ENCODE measurements at regions not wholly inside any gene's neighbourhood (a gene's known extent, or its start where the extent isn't known, plus 50 kb on each side); places are given as distances from the start of the nearest gene placed in this dataset.

DNA sequence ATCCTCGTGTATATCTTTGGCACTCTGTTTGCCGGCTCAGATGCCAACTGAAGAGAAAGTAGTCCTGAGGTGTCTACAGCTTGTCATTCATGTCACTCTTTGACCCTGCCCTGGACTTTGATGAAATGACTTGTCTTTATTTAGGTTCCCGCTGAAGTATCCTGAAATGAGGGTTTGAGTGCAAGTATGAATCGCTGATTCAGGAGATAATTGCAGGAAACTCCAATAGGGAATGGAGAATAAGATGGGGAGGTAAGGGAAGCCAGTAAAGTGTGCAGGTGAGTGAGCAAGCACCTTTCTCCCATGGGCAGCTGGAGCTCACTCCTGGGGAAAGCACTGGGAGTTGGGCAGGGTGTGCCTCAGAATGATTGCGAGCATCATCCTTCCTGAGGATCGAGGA is 50.3 kb upstream of the ZFR start:
- WGBS: 91% methylated on average over 6 of the region's 6 CpGs
- H3K27ac ChIP-seq (ENCODE audit: low read depth in 1 of 2, low read length in 1 of 2): no peak overlapping the region
- H3K4me3 ChIP-seq (ENCODE audit: low read length in 2 of 2): no peak overlapping the region
- H3K4me1 ChIP-seq (ENCODE audit: control insufficient read depth in 2 of 2, insufficient read depth in 2 of 2, low read length in 2 of 2): no peaks in the 10 kb centered on the region
- H3K36me3 ChIP-seq (ENCODE audit: control insufficient read depth in 2 of 2, insufficient read depth in 2 of 2, low read length in 1 of 2): no peaks in the 10 kb centered on the region
- no peaks in the 10 kb centered on the region for H3K9me3 ChIP-seq (ENCODE audit: control insufficient read depth in 2 of 2, insufficient read depth in 1 of 2, low read length in 1 of 2)
- no peaks in the 10 kb centered on the region for H3K27me3 ChIP-seq (ENCODE audit: control insufficient read depth in 2 of 2, insufficient read depth in 1 of 2, low read length in 1 of 2)
- DNase-seq (ENCODE audit: low read depth in 6 of 9, low spot score in 9 of 9): no peak
